Ectodermal cell (in vitro differentiated cells): ENCODE measurements at regions not wholly inside any gene's neighbourhood (a gene's known extent, or its start where the extent isn't known, plus 50 kb on each side); places are given as distances from the start of the nearest gene placed in this dataset.

ENCODE experiments used
- H3K27ac ChIP-seq: 2 replicates; pipeline ENCODE4 v1.7.0; 2013; ENCODE audit warnings: mild to moderate bottlenecking, low read depth, low read length; ENCODE audit not compliant: insufficient read depth, poor library complexity, severe bottlenecking
- H3K27me3 ChIP-seq: 2 replicates; pipeline ENCODE4 v1.7.0; 2013; ENCODE audit warnings: mild to moderate bottlenecking, low read length; ENCODE audit not compliant: insufficient read depth, control insufficient read depth, poor library complexity, severe bottlenecking
- H3K36me3 ChIP-seq: one replicate; pipeline ENCODE4 v1.7.0; 2013; ENCODE audit warnings: low read length; ENCODE audit not compliant: control insufficient read depth, insufficient read depth
- H3K4me1 ChIP-seq: one replicate; pipeline ENCODE4 v1.7.0; 2013; ENCODE audit warnings: low read length; ENCODE audit not compliant: control insufficient read depth, insufficient read depth
- H3K4me3 ChIP-seq: 2 replicates; pipeline ENCODE4 v1.7.0; 2013; ENCODE audit warnings: low read depth, low read length, control low read depth; ENCODE audit not compliant: insufficient read depth
- H3K9me3 ChIP-seq: 2 replicates; pipeline ENCODE4 v1.7.0; 2013; ENCODE audit warnings: mild to moderate bottlenecking, low read length, moderate library complexity; ENCODE audit not compliant: control insufficient read depth
- WGBS, 2 experiments: methylation state at CpG; one replicate each; pipeline ENCODE4 v1.1.7; 2013; ENCODE audit warnings: missing lambda C conversion rate in 2 of 2; 5-methylcytosine and 5-hydroxymethylcytosine counted together

GRCh38 chr3:3259181-3259580 is 79.7 kb upstream of the CRBN start:
- H3K4me1 ChIP-seq = no peaks in the 10 kb centered on the region
- H3K36me3 ChIP-seq = no peaks in the 10 kb centered on the region
- H3K27ac ChIP-seq = no peak overlapping the region
- 92 to 100% methylated on average over 3 of the region's 3 CpGs for WGBS, 2 experiments
- no peak overlapping the region for H3K4me3 ChIP-seq
- H3K9me3 ChIP-seq = no peaks in the 10 kb centered on the region
- H3K27me3 ChIP-seq = no peaks in the 10 kb centered on the region

GRCh38 chr3:3258281-3258680 is 78.8 kb upstream of the CRBN start:
- Histone ChIP-seq H3K9me3 (no peaks in the 10 kb centered on the region), H3K27ac (no peak overlapping the region), H3K36me3 (no peaks in the 10 kb centered on the region), H3K4me1 (no peaks in the 10 kb centered on the region), H3K4me3 (no peak overlapping the region), H3K27me3 (no peaks in the 10 kb centered on the region)
- 91 to 94% methylated on average over 3 of the region's 3 CpGs for WGBS, 2 experiments

- Histone ChIP-seq H3K9me3 (no peaks in the 10 kb centered on the region), H3K36me3 (no peaks in the 10 kb centered on the region), H3K4me3 (no peak overlapping the region), H3K27ac (no peak overlapping the region), H3K27me3 (no peaks in the 10 kb centered on the region), H3K4me1 (no peaks in the 10 kb centered on the region)
- 92 to 96% methylated on average over 4 of the region's 4 CpGs for WGBS, 2 experiments
Measured at GRCh38 chr3:3241596-3241995, 62.1 kb upstream of the CRBN start.

DNA sequence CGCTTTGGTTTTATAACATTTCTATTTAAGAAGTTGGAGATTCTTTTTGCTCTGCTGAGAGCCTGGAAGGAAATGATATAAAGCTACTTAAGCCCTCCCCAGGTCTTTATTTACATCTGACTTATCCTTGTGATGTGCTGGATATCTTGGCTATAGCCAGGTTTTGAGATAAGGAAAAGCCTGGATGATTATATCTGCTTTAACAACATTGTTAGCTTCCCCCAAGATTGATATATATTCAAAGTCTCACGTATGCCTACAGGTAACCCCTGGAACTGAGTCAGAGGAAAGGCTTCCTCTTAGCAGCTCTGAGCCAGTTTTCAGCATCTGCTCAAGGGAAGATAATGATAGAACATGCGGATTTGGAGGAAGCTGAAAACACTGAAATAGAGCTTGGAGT is 61.5 kb upstream of the CRBN start:
- no peak overlapping the region for H3K4me3 ChIP-seq
- H3K27ac ChIP-seq = no peak overlapping the region
- 92% methylated on average over 3 of the region's 3 CpGs for WGBS, 2 experiments
- H3K27me3 ChIP-seq = no peaks in the 10 kb centered on the region
- no peaks in the 10 kb centered on the region for H3K4me1 ChIP-seq
- no peaks in the 10 kb centered on the region for H3K9me3 ChIP-seq
- no peaks in the 10 kb centered on the region for H3K36me3 ChIP-seq

DNA sequence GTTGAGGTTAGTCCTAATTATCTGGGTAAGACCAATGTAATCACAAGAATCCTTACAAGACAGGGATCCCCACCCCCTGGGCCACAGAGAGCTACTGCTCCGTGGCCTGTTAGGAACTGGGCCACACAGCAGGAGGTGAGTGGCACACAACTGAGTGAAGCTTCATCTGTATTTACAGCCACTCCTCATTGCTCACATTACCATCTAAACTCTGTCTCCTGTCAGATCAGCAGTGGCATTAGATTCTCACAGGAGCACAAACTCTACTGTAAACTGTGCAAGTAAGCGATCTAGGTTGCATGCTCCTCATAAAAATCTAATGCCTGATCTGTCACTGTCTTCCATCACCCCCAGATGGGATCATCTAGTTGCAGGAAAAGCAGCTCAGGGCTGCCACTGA is 58.5 kb upstream of the CRBN start:
- 68 to 77% methylated on average over 2 of the region's 2 CpGs for WGBS, 2 experiments
- no peaks in the 10 kb centered on the region for H3K36me3 ChIP-seq
- H3K27me3 ChIP-seq = no peaks in the 10 kb centered on the region
- no peaks in the 10 kb centered on the region for H3K4me1 ChIP-seq
- H3K9me3 ChIP-seq = no peaks in the 10 kb centered on the region
- no peak overlapping the region for H3K4me3 ChIP-seq
- no peak overlapping the region for H3K27ac ChIP-seq

- Histone ChIP-seq H3K4me3 (no peak overlapping the region), H3K27ac (no peak overlapping the region), H3K9me3 (no peaks in the 10 kb centered on the region), H3K4me1 (no peaks in the 10 kb centered on the region), H3K36me3 (no peaks in the 10 kb centered on the region), H3K27me3 (no peaks in the 10 kb centered on the region)
Measured at GRCh38 chr3:3232251-3232650, 52.8 kb upstream of the CRBN start.
